HG02884 (cell line): ENCODE measurements at regions not wholly inside any gene's neighbourhood (a gene's known extent, or its start where the extent isn't known, plus 50 kb on each side); places are given as distances from the start of the nearest gene placed in this dataset.
A peak's percentile ranks its signal among the peaks of the same experiment; 100 is the strongest.
"Not testable (repeated sequence)": the region's sequence is repeated elsewhere in the genome, so short reads cannot be mapped to it uniquely, and the experiment has no call there.

Experiments
- ATAC-seq: cut with Tn5 transposase; IDR thresholded peaks from one replicate; pipeline ENCODE4 v1.9.1; 2021; ENCODE audit warnings: mild to moderate bottlenecking, moderate library complexity; ENCODE audit not compliant: unreplicated experiment

DNA sequence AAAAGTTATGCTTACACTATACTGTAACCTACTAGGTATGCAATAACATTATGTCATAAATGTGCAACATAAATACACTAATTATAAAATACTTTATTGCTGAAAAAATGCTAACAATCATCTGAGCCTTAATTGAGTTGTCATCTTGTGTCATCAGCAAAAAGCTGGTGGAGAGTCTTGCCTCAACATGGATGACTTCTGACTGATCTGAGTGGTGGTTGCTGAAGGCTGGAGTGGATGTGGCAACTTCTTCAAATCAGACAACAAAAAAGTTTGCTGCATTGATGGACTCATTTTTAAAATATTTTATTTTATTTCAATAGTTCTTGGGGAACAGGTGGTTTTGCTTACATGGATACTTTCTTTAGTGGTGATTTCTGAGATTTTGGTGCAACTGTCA is 93.9 kb upstream of the AMN1 start:
- ATAC-seq: no peak

DNA sequence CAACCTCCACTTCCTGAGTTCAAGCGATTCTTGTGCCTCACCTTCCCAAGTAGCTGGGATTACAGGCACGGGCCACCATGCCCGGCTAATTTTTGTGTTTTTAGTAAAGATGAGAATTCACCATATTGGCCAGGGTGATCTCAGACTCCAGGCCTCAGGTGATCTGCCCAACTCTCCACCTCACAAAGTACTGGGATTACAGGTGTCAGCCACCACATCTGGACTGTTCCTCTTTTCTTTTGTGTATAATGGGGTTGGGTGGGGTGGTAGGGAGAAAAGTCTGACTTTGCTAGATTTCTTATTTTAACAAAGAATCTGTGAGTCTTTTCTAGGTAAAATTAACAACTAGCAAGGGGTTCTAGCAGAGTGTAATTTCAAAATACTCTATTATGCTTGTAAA is 92.7 kb upstream of the AMN1 start:
- no peak for ATAC-seq

DNA sequence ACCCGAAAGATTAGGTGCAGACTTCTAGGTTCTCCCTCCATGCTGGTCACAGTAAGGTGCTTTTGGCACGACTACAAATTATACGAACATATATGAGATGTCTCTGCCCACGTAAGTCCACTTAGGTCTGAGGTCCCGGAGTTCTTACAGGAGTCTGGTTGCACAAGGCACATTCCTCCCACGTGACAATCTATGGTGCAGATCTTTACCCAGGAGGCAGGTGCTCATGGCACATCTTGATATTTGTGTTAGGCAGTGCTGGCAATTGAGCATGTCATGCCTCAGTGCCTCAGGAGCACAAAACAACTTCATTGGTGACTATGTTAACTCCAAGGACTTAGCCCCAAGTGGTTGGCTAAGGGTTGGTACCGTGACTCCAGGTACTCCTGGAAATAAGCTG is 92.0 kb upstream of the AMN1 start:
- no peak for ATAC-seq

DNA sequence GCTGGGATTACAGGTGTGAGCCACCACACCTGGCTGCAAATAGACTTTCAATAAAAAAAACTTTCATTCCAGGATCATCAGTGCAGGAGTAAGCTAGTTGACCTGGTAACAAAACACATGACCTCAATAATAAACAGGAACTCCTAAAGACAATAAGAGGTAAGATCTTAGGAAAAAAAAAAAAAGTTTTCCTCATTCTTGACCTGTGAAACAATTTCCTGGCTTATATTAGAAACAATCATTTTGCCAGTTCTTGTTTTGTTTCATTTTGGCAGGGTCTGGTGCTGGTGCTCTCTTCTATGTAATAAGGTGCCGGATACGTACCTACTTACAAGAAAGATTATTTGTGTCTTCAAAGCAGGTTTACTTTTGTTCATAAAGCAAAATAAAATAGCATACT is 90.6 kb upstream of the AMN1 start:
- ATAC-seq: no peak

DNA sequence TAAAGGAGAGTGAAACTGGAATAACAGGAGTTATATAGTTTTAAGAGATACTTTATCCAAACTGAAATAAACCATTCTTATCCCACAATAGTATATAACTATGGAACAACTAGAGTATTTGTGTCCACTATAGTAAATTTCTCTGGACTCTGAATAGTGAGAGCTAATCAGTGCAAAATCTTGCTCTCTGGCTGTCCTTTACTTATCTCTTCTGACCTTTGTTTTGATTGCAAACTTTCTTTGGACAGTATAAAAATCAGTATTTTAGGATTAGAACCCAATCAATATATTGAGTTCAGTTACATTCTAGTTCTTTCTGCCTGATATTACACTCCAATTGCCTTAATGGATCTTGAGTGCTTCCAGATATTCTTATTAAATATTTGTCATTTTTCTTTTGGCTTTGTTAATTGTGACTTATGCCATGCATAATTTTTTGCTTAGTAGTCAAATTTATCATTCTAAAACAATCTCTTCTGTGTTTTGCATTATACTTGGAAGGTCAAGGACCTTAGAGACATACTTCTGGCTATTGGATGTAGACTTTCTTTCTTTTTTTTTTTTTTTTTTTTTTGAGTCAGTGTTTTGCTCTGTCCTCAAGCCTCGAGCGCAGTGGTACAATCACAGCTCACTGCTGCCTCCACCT is 89.9 kb upstream of the AMN1 start:
- no peak for ATAC-seq

DNA sequence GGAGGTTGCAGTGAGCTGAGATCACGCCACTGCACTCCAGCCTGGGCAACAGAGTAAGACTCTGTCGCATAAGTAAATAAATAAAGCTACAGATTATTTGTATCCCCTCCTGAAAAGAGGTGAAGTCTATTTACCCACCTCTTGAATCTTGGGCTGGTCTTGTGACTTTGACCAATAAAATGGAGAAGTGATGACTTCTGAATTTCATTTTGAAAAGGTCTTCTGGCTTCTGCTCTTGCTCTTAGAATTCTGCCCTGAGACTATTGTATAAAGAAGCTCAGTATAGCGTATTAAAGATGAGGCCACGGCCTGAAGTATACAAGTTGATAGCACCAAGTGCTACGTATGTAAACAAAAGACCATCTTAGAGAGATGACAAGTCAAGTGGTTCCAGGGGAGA is 88.3 kb upstream of the AMN1 start:
- no peak for ATAC-seq

DNA sequence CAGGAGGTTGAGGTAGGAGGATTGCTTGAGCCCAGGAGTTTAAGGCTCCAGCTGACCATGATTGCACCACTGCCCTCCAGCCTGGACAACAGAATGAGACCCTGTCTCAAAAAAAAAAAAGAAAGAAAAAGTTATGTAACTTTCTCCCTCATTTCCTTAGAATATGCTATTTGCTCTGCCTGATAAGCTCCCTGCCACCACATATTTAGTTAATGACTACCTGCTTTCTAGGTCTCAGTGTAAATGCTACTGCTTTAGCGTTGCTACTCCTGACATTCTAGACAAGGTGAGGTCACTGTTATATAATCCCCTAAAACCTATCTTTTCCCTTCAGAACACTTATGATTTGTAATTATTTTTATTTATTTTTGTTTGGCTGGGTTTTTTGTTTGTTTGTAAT is 86.3 kb upstream of the AMN1 start:
- ATAC-seq: no peak

DNA sequence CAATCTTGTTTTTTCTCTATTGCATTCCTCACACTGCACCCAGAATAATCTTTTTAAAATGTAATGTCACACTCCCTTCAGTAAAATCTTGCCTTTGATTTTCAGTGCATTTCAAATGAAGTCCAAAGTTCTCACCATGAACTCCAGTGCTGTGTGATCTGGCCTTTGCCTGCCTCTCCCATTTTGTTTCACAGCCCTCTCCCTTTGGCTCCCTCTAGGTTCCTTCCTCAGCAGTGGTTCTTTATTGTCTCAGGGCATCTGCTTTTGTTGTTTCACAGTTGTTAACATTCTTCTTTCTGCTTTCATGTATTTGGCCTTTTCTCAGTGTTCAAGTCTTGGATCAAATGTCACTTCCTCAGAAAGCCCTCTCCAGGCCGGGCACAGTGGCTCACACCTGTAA is 84.5 kb upstream of the AMN1 start:
- ATAC-seq: no peak

DNA sequence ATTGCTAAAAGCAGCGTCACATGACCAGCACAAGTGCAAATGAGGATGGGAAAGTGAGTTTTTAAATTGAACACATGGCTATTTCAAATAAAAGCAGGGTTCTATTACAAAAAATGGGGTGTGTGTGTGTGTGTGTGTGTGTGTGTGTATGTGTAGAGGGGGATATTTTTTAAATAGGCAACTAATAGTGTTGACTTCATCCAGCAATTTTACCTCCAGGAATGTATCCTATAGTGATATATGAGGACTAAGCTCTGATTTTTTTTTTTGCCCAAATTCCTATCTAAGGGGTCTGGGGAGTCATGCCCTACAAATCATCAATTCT is 78.9 kb upstream of the AMN1 start:
- no peak for ATAC-seq

DNA sequence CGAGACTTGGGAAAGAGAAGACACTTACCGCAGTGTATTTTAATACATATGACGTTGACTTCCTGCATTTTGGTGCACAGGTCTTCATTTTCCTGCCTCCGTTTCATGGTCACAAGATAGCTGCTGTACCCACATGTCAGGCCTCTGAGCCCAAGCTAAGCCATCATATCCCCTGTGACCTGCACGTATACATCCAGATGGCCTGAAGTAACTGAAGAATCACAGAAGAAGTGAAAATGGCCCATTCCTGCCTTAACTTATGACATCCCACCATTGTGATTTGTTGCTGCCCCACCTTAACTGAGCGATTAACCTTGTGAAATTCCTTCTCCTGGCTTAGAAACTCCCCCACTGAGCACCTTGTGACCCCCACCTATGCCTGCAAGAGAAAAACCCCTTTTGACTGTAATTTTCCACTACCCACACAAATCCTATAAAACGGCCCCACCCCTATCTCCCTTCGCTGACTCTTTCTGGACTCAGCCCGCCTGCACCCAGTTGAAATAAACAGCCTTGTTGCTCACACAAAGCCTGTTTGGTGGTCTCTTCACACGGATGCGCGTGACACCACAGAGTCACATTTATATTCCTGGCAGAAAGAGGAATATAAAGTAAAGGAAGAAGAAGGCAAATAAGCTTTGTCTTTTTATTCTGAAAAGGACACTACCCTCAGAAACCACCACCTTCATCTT is 78.4 kb upstream of the AMN1 start:
- not testable (repeated sequence) for ATAC-seq

DNA sequence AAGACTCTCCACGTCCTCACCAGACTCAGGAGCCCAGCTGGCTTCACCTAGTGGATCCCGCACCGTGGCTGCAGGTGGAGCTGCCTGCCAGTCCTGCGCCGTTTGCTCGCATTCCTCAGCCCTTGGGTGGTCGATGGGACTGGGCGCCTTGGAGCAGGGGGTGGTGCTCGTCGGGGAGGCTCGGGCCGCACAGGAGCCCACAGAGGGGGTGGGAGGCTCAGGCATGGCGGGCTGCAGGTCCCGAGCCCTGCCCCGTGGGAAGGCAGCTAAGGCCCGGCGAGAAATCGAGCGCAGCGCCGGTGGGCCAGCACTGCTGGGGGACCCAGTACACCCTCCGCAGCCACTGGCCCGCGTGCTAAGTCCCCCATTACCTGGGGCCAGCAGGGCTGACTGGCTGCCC is 76.9 kb upstream of the AMN1 start:
- not testable (repeated sequence) for ATAC-seq

DNA sequence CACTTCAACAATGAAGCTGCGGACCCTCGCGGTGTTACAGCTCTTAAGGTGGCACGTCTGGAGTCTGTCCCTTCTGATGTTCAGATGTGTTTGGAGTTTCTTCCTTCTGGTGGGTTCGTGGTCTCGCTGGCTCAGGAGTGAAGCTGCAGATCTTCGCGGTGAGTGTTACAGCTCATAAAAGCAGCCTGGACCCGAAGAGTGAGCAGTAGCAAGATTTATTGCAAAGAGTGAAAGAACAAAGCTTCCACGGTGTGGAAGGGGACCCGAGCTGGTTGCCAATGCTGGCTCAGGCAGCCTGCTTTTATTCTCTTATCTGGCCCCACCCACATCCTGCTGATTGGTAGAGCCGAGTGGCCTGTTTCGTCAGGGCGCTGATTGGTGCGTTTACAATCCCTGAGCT is 75.9 kb upstream of the AMN1 start:
- ATAC-seq: not testable (repeated sequence)

DNA sequence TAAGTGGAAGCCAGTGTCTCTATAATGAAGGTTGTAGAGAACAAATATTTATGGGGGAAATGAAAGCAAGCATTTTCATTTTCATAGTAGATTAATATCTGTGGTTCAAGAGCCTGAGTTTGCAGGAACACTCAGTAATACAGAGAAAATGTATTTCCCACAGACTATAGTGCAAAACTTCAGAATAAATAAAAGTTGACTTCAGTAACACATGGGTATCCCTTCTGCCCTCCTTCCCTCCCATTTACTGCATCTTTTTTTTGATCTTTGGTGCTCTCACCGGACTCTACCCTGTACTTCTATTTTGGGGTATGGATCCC is 75.3 kb upstream of the AMN1 start:
- ATAC-seq: peak; percentile 48

DNA sequence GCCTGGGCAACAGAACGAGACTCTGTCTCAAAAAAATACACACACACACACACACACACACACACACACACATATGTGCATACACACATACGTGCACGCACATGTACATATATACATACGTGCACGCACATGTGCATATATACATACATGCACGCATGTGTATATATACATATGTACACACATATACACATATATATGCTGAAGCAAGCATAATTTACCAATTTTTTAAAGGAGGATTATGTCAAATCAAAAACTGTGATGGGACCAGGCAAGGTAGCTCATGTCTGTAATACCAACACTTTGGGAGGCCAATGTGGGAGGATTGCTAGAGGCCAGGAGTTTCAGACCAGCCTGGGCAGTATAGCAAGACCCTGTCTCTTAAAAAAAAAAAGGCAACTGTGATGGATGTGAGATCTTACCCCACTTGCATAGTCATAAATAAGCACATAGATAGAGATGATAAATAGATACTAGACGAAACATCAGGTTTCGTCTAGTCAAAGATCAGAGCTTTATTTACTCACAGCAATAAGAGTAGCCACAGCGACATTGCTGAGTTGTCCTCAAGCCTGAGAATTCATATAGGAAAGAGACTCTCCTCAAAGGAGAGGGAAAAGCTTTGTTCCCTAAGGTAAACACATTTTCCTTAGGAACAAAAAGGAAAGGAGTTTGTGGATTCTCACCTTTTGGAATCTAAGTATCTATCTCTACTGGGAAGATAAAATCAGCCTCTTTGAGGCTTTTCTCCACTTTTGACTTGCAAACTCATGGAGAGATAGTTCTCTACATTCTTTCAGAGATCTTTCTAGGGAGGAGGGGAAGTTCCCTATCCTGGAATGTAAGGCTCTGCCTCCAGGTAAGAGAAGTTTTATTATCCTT is 74.7 kb upstream of the AMN1 start:
- ATAC-seq: no peak

DNA sequence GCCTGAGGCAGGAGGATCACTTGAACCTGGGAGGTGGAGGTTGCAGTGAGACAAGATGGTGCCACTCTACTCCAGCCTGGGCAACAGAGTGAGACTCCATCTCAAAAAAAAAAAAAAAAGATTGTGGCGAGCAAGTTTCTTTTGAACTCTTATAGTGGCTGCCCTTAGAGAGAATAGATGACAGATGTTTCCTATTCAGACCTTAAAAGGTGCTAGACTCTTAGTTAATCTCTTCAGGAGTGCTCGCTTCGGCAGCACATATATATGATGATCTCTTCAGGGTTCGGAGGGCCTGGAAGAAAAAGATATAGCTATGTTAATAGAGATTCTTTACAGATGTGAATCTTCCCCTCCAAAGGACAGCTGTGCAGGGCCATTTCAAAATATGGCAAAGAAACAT is 73.1 kb upstream of the AMN1 start:
- no peak for ATAC-seq

DNA sequence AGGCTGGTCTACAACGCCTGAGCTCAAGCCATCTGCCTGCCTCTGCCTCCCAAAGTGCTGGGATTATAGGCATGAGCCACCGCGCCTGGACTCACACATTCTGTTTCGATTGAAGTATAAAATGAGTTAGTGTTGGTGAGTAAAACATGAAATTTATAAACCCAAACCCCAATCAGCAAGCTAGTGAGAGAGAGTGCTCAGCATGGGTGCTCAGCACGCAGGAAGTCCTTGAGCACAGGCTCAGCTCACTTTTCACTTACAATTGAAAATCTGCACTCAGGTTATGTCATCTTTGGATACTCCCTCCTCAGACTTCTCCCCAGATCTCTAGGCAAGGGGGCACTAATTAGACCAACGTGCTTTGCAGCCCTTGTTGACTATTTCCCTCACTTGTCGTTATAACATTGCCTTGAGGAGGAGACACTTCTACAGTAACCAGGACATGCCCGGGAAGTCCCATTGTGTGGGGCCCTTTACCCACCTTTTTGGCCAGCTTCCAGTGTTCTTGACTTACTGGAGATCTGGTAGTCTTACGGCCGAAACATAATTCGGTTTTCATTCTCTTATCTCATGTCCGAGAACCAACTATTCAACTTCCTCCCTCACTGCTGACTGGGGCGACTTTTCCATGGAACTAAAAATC is 68.5 kb upstream of the AMN1 start:
- ATAC-seq: no peak

DNA sequence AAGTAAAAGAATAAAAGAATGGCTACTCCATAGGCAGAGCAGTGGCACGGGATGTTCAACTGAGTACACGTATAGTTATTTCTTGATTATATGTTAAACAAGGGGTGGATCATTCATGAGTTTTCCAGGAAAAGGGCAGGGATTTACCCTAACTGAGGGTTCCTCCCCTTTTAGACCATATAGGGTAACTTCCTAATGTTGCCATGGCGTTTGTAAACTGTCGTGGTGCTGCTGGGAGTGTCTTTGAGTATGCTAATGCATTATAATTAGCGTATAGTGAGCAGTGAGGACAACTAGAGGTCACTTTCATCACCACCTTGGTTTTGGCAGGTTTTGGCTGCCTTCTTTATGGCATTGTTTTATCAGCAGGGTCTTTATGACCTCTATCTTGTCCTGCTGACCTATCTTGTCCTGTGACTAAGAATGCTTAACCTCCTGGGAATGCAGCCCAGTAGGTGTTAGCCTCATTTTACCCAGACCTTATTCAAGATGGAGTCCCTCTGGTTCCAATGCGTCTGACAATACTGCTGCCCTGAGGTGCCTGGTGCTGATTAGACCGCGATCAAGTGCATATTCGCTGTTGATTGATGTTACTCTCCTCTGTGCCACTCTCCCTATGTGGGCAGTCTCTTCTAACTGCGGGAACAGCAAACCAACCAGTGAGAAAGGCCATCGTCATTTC is 67.6 kb upstream of the AMN1 start:
- no peak for ATAC-seq

DNA sequence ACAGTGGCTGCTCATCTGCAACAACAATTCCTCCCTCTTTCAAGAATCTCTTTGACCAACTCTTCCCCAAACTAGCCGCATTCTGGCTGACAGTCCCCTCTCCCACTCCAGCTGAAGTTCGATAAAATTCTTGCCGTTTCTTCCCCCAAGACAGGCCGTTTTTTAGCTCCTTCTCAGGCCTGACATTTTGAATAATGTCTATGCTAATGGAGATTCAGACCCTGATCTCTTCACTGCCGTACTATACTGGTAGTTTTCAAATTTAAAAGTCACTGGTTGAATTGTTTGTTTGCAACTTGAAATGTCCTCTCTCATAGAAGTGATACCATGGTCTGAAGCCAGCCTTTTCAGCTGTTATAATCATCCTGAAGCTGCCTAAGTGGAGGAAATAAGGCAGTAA is 65.9 kb upstream of the AMN1 start:
- ATAC-seq: no peak

DNA sequence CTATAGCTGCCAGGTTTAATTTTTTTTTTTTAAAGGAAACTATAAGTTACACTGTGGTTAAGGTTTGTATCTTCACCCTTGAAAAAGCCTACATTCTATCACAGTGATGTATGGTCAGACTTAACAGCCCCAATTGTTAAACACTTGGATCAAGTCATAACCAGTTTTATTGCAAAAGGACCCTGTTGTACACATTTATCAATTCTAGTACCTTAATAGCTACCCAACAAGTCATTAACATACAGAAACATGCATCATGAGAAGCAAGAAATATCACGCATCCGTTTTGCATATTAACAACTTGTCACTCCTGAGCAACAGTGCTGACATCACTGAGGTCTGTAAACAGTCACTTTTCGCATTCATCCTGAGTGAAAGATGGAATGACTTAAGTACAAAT is 62.4 kb upstream of the AMN1 start:
- not testable (repeated sequence) for ATAC-seq

DNA sequence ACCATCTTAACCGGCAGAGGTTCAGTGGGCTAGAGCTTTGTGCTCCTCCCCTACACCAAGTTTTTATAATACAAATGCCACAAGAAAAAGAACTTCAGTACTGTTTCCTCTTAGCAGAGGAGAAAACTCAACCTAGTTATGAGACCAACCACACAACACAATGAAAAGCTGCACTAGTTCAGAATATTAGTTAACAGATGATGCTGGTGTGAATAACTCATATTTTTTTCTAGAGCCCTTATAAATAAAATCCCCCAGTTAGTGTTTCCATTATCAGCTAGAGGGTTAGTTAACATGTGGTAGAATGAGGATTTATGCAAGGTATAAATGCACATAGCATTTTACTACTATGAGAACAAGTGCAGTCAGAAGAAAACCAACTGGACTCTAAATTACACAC is 61.9 kb upstream of the AMN1 start:
- ATAC-seq: no peak

DNA sequence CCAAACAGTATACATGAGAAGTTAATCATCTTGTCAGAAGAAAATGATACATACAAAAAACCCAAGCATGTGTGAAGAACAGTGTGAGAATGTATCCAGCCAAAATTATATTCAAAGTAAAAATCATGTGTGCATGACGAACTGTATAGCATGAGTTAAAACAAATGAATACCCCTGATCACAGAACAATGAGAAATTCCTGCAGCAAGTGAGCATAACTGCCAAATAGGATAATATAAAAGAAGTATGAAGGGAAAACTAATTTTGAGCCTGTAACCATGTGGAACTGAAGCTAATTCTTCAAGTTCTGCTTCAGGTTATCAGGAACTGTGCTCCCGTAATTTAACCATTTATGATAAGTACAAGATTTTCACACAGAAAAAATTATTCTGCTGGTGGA is 56.5 kb upstream of the AMN1 start:
- ATAC-seq: no peak
